NCI-H345 (cell line): ENCODE measurements at regions not wholly inside any gene's neighbourhood (a gene's known extent, or its start where the extent isn't known, plus 50 kb on each side); places are given as distances from the start of the nearest gene placed in this dataset.
"Not testable (repeated sequence)": the region's sequence is repeated elsewhere in the genome, so short reads cannot be mapped to it uniquely, and the experiment has no call there.

Experiments used
- DNase-seq: peaks from one replicate; lab custom pipeline; 2025; lab: John Stamatoyannopoulos, UW

DNA sequence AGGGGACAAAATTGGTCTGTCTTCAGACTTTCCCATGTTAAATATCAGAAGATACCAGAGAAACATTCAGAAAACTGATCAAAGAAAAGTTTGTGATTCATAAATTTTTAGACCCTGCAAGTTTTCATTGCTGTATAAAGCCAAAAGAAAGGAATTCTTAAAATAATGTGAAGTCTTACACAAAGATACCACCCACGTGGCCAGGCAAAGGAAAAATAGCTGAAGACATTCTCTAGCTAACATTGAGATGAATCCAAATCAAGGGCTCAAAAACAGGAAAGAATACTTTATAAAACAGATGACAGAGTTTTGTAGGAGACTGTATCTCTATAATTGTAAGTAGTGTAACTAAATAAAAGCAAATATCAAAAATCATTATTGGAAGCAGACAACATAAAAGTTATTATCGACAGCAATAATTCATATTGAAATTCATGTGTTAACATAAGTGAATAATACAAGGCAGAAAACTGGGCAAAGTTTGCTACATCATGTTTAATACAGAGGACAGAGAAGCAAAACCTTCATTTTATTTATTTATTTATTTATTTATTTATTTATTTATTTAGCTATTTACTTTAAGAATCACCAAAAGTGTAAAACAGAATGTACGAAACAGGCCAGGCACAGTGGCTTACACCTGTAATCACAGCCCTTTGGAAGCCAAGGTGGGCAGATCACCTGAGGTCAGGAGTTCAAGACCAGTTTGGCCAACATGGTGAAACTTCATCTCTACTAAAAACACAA, 204.6 kb upstream of the SLIT2 start:
- DNase-seq = no peak

GRCh38 chr4:20046179-20046578, 205.5 kb upstream of the SLIT2 start:
- DNase-seq = no peak

- no peak for DNase-seq
Observed at GRCh38 chr4:20044966-20045365, 206.7 kb upstream of the SLIT2 start.

DNA sequence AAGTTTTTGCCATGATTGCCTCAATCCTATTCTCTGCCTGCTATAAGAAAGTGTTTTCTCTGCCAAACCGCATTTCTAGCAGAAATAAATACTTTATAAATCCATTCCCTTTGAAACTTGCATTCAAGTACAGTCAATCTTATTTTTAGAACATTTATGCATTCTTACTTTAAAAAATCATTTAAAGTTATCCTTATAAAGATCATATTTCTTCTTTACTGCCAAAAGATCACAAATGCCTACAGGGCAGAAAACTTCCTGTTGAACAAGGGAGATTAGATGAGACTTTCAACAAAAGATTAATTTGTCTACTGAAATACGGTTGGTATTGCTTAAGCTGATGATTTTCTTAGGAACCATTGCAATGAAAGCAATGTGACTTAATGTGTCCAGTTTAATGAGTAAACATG, 207.2 kb upstream of the SLIT2 start:
- no peak for DNase-seq

- DNase-seq = no peak
Observed at GRCh38 chr4:20043991-20044390, 207.7 kb upstream of the SLIT2 start.

DNA sequence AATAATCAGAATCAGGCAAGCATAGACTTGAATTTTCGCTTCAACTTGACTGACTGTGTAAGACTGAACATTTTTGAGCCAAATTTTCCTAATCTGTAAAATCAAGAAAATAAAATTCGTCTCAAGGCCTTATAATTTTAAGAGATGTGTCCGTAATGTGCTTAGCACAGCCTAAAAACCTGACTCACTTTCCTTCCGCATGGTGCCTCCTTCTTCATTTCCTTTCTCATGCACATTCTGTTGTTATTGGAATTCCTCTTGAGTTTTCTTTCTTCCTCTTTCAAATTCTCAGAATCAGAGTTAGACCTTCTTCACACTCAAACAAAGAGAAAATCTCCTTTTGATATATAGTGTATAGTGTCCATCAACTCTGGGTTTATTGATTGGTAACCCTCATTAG, 208.9 kb upstream of the SLIT2 start:
- DNase-seq = no peak

DNA sequence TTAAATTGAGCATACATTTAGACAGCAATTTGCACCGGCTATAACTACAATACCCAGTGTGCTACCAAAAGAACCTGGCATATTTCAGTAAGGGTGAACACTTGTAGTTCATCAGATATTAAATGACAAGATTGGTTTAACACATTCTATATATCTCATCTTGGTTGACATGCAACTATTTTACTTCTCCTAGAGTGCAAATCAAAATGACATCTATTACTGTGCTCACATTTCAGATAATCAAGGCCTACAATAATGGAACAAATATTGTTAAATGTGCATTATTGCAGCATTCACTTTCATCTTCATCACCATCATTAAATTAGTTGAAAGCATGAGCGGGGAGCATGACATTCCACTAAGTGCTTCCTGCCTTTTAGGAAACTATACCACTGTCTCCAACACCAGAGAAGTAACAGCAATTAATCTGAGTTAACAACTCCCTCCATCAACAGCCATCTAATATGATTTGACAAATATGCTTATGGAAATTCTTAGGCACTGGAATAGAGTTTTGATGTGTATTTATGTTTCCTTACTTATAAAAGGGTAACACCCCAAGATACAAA, 209.8 kb upstream of the SLIT2 start:
- DNase-seq = no peak

DNA sequence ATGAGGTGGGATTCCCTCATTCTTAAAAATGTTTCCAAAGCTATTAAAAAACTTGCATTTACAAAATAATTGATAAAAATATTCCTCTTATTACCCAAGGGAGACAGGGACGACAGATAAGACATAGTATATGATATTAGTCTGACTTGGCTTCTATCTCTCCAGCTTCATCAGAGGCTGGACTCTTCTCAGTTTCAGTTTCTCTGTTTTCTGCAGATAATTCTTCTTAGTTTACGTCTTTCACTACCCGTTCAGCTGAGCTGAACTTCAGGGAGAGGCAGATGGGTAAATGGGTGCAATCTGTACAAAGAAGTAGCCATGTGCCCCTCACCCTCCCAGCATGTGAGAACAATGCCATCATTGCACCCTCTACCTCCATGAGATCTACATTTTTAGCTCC, 214.0 kb upstream of the SLIT2 start:
- DNase-seq = no peak

- DNase-seq = no peak
Observed at GRCh38 chr4:20030108-20030507, 221.6 kb upstream of the SLIT2 start.

GRCh38 chr4:20028645-20029044, 223.1 kb upstream of the SLIT2 start:
- no peak for DNase-seq

DNA sequence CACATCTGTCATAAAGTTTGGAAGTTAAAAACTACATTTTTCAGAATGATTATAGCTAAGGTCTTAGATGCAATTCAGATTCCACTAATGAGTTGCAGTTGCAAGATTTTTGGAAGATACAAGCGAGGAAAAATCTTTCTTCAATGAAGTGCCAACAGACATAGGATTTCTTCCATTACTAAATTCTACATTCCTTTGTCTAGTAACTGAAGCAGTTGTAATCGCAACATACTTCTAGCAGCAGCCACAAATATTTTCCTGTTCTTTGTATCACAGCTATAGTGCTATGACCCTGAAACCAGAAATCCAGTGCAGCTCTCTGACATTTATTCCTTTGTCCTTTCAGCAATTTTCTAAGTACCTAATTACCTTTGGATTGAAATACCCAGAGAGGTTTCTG, 225.2 kb upstream of the SLIT2 start:
- DNase-seq = no peak

GRCh38 chr4:20022471-20022870, 229.2 kb upstream of the SLIT2 start:
- no peak for DNase-seq

DNA sequence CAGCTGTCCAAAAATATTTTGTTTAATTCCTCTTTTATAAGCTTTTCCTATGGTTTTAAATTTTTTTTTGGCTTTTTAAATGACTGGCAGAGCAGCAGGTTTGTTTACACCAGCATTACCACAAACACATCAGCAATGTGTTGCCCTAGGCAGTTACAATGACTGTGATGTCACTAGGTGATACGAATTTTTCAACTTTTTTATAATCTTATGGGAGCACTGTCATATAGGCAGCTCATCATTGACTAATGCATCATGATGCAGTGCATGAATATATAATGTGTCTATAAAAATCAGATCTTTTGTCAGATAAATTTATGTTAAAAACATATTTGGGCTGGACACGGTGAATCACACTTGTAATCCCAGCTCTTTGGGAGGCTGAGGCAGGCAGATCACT, 231.6 kb upstream of the SLIT2 start:
- no peak for DNase-seq

GRCh38 chr4:20019310-20020015, 232.2 kb upstream of the SLIT2 start:
- DNase-seq = no peak

DNA sequence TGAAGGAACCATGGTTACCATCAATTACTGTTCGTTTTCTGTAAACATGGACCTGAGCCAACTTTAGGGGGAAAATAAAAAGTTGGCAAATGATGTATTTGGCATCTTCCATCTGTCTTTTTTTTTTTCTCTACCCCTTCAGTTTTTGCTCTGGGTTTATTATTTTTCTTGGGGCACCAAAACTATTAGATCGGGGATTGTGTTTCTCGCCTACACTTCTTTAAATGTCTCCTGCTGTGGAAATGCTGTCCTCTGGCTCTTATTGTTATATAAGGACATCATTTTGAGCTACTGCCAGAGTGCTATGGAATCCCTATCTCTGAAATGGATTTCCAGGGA, 234.0 kb upstream of the SLIT2 start:
- DNase-seq = no peak

- DNase-seq = no peak
Observed at GRCh38 chr4:20017070-20017776, 234.5 kb upstream of the SLIT2 start.

GRCh38 chr4:20015636-20016224, 236.0 kb upstream of the SLIT2 start:
- no peak for DNase-seq

- not testable (repeated sequence) for DNase-seq
Observed at GRCh38 chr4:20003836-20004558, 247.7 kb upstream of the SLIT2 start.

GRCh38 chr4:19999775-20000414, 251.8 kb upstream of the SLIT2 start:
- DNase-seq = no peak

DNA sequence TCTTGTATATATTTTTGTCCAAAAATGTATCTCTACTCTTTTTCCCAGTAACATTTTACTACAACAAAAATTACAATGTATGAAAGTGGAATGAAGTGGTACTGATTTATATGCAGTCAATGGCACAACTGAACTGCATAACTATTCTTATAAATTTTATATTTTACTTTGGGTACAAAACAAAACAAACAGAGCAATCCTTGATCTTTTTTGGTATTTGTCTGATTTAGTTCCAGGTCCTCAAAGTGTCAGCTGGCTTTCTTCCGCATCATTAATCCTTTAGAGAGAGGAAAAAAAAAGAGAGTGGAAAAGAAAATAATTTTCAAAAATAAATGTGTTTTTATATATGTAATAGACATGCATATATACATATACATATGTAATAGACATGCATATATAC, 252.4 kb upstream of the SLIT2 start:
- DNase-seq = no peak

- no peak for DNase-seq
Observed at GRCh38 chr4:19993242-19993641, 258.5 kb upstream of the SLIT2 start.
